GM12878 (cell line): ENCODE measurements at regions not wholly inside any gene's neighbourhood (a gene's known extent, or its start where the extent isn't known, plus 50 kb on each side); places are given as distances from the start of the nearest gene placed in this dataset.

Source experiments
- ATAC-seq: fragments of 200-7000 bp; cut with Tn5 transposase; 3 replicates; pipeline ENCODE4 v1.9.1; 2020; ENCODE audit warnings: mild to moderate bottlenecking, moderate library complexity
- BruUV-seq: library from RNA; stranded (reverse); fragments of 400-500 nt; replicated peaks from 2 replicates; lab custom pipeline; 2021; lab: Mats Ljungman, UMichigan
- CTCF ChIA-PET: fragments of 300-600 bp; sonication (Branson Sonifier 250); formaldehyde crosslinking; extraction: SDS; loops from one replicate; lab custom pipeline; 2021; ENCODE audit warnings: inconsistent platforms; lab: Yijun Ruan, JAX
- POLR2A ChIA-PET: fragments of 350-600 bp; formaldehyde crosslinking; extraction: SDS; loops from one replicate; lab custom pipeline; 2021; ENCODE audit warnings: inconsistent platforms; lab: Charles Lee
- RAD21 ChIA-PET: fragments of 300-600 bp; sonication (Branson Sonifier 250); formaldehyde crosslinking; loops from one replicate; lab custom pipeline; 2023; ENCODE audit warnings: antibody characterized with exemption; ENCODE audit not compliant: unreplicated experiment; lab: Charles Lee
- SMC1A ChIA-PET: fragments of 300-600 bp; sonication (Branson Sonifier 250); formaldehyde crosslinking; loops from one replicate; lab custom pipeline; 2023; ENCODE audit not compliant: unreplicated experiment, uncharacterized antibody; lab: Charles Lee
- DNase-seq: peaks from one replicate; pipeline ENCODE4 v3.0.0-alpha.2; 2011; ENCODE audit warnings: low read depth, low spot score
- FAIRE-seq: peaks from 3 replicates; lab custom pipeline; 2011; peaks lifted over from hg19 to GRCh38; lab: Jason Lieb, UNC
- H2AFZ ChIP-seq: 2 replicates; pipeline ENCODE4 v1.6.0; 2011; ENCODE audit warnings: low read depth, low read length, control low read depth; ENCODE audit not compliant: control insufficient read depth
- H3K27ac ChIP-seq: 2 replicates; pipeline ENCODE4 v1.5.1; 2011; ENCODE audit warnings: control low read depth; ENCODE audit not compliant: control insufficient read depth, insufficient read depth
- H3K27me3 ChIP-seq, 2 experiments: replicated peaks in 1 of 2; 2 replicates each; pipeline versions ENCODE4 v1.6.0 to v1.6.1; 2011; ENCODE audit warnings: low read length in 1 of 2; ENCODE audit not compliant: control insufficient read depth in 2 of 2, insufficient read depth in 2 of 2
- H3K36me3 ChIP-seq, 2 experiments: 2 replicates each; pipeline ENCODE4 v1.5.1; 2011; ENCODE audit warnings: low read length in 1 of 2; ENCODE audit not compliant: control insufficient read depth in 2 of 2, insufficient read depth in 2 of 2
- H3K4me1 ChIP-seq: 2 replicates; pipeline ENCODE4 v1.6.1; 2011; ENCODE audit warnings: mild to moderate bottlenecking, low read length, moderate library complexity, mixed read lengths; ENCODE audit not compliant: control insufficient read depth, insufficient read depth
- H3K4me2 ChIP-seq: 2 replicates; pipeline ENCODE4 v1.6.0; 2011; ENCODE audit warnings: control low read depth; ENCODE audit not compliant: control insufficient read depth, insufficient read depth
- H3K4me3 ChIP-seq: fragments of 200-600 bp; sonication (generic); 2 replicates; pipeline ENCODE4 v1.5.1; 2016
- H3K79me2 ChIP-seq: 2 replicates; pipeline ENCODE4 v1.6.0; 2011; ENCODE audit warnings: low read length; ENCODE audit not compliant: control insufficient read depth, insufficient read depth
- H3K9ac ChIP-seq: 2 replicates; pipeline ENCODE4 v1.8.0; 2011; ENCODE audit warnings: low read length, control low read depth, mixed read lengths; ENCODE audit not compliant: control insufficient read depth, insufficient read depth
- H3K9me3 ChIP-seq: replicated peaks from 3 replicates; pipeline ENCODE4 v1.5.1; 2011; ENCODE audit warnings: mild to moderate bottlenecking, low read length; ENCODE audit not compliant: control insufficient read depth, insufficient read depth
- H4K20me1 ChIP-seq: 2 replicates; pipeline ENCODE4 v1.6.0; 2011; ENCODE audit not compliant: control insufficient read depth, insufficient read depth
- MTA2 ChIP-seq: fragments of 450-650 bp; IDR thresholded peaks from 2 replicates; pipeline ENCODE4 v1.6.1; 2016; ENCODE audit warnings: low read depth, mild to moderate bottlenecking, moderate library complexity
- NBN ChIP-seq: fragments of 450-650 bp; IDR thresholded peaks from 2 replicates; pipeline ENCODE4 v1.6.1; 2016
- RAD51 ChIP-seq: fragments of 450-650 bp; IDR thresholded peaks from 2 replicates; pipeline ENCODE4 v1.6.1; 2016; ENCODE audit warnings: moderate library complexity, mild to moderate bottlenecking, inconsistent platforms
- WGBS: methylation state at CpG from one replicate; pipeline ENCODE4 v1.1.6; 2016; ENCODE audit warnings: low lambda C conversion rate; ENCODE audit not compliant: insufficient replicate concordance, insufficient coverage; ENCODE audit errors: missing lambda C conversion rate; 5-methylcytosine and 5-hydroxymethylcytosine counted together
- in situ Hi-C: fragments of 300-500 bp; cut with MboI; formaldehyde crosslinking; loops from 9 replicates; pipeline ENCODE4 v1.14.3; 2018; ENCODE audit warnings: mixed read lengths
- intact Hi-C: fragments of 100-400 bp; cut with micrococcal nuclease; formaldehyde crosslinking; loops from one replicate; pipeline ENCODE4 v1.14.2; 2022; ENCODE audit not compliant: unreplicated experiment
- TF ChIP-seq, protein P1 (sequence below): fragments of 450-650 bp; formaldehyde crosslinking; IDR thresholded peaks from 2 replicates; pipeline ENCODE4 v1.4.0; 2020; ENCODE audit warnings: mild to moderate bottlenecking, moderate library complexity
- TF ChIP-seq, protein P2 (sequence below): IDR thresholded peaks from 2 replicates; pipeline ENCODE4 v1.6.1; 2012; ENCODE audit warnings: mild to moderate bottlenecking, low read depth, low read length
- TF ChIP-seq, protein P3 (sequence below): fragments of 450-650 bp; IDR thresholded peaks from 2 replicates; pipeline ENCODE4 v1.6.1; 2017; ENCODE audit warnings: mild to moderate bottlenecking, low read depth, inconsistent platforms; ENCODE audit not compliant: poor library complexity, severe bottlenecking

DNA sequence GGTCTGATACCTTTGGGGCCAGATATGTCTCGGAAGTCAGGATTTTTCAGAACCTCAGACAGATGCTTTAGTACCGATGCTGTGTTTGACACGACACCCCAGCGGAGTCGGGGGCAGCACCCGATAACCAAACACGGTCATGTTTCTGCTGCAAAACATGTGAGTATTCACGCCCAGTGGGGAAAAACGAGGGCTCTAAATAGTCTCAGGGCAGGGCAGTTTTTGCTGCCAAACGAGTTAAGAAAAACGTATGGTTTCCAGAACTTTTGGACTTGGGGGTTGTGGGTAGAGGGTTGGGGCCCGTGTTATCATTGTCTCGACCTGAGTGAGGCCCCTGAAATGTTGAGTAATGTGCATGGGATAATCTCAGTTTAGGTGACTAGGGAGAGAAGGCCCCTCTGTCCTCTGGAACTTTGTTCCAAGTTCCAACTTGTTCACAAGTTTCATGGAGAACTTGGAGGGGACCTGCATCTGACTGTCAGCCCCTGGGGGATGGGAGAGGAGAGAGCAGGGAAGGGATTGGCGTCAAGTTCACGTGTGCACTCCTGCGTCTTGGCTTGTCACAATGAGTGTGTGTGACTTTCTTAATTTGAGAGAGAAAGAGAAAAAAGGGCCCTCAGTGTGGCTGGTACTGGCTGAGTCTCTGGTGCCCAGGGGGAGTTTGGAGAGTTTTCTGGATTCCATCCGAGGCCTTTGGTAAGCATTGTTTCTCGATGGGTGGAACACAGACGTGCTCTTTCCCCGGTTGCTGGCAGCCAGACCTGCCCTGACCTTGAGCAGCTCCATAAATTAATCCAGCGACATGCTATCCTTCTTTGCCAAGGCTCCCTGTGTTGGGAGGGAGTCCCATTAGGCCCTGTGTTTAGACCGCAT lies 83.9 kb upstream of the CIBAR2 start:
- Histone ChIP-seq H3K36me3 (no peaks in the 10 kb centered on the region), H3K79me2 (no peaks in the 10 kb centered on the region), H3K9ac (no peak overlapping the region), H3K27me3 (no peaks in the 10 kb centered on the region), H2AFZ (no peak overlapping the region), H4K20me1 (no peaks in the 10 kb centered on the region), H3K27ac (no peak overlapping the region), H3K4me3 (no peak overlapping the region), H3K4me2 (no peak overlapping the region), H3K9me3 (no peaks in the 10 kb centered on the region), H3K4me1 (no peaks in the 10 kb centered on the region)
- FAIRE-seq (no peak), ATAC-seq (no peak), DNase-seq (no peak)
- ChIA-PET CTCF (no interaction called here), SMC1A (no interaction called here), POLR2A (no interaction called here), RAD21 (no interaction called here)
- BruUV-seq: no TSS peak
- WGBS: 51% methylated on average over 22 of the region's 22 CpGs
- TF ChIP-seq NBN: no peak
- TF ChIP-seq RAD51: no peak
- in situ Hi-C loops: no loop called here
- intact Hi-C loops: no loop called here

- ATAC-seq: no peak
- TF ChIP-seq RAD51 (no peak), MTA2 (no peak)
- TF ChIP-seq, protein P1, sequence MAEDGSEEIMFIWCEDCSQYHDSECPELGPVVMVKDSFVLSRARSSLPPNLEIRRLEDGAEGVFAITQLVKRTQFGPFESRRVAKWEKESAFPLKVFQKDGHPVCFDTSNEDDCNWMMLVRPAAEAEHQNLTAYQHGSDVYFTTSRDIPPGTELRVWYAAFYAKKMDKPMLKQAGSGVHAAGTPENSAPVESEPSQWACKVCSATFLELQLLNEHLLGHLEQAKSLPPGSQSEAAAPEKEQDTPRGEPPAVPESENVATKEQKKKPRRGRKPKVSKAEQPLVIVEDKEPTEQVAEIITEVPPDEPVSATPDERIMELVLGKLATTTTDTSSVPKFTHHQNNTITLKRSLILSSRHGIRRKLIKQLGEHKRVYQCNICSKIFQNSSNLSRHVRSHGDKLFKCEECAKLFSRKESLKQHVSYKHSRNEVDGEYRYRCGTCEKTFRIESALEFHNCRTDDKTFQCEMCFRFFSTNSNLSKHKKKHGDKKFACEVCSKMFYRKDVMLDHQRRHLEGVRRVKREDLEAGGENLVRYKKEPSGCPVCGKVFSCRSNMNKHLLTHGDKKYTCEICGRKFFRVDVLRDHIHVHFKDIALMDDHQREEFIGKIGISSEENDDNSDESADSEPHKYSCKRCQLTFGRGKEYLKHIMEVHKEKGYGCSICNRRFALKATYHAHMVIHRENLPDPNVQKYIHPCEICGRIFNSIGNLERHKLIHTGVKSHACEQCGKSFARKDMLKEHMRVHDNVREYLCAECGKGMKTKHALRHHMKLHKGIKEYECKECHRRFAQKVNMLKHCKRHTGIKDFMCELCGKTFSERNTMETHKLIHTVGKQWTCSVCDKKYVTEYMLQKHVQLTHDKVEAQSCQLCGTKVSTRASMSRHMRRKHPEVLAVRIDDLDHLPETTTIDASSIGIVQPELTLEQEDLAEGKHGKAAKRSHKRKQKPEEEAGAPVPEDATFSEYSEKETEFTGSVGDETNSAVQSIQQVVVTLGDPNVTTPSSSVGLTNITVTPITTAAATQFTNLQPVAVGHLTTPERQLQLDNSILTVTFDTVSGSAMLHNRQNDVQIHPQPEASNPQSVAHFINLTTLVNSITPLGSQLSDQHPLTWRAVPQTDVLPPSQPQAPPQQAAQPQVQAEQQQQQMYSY (CRISPR knock-in tag): no peak
- TF ChIP-seq, protein P2, sequence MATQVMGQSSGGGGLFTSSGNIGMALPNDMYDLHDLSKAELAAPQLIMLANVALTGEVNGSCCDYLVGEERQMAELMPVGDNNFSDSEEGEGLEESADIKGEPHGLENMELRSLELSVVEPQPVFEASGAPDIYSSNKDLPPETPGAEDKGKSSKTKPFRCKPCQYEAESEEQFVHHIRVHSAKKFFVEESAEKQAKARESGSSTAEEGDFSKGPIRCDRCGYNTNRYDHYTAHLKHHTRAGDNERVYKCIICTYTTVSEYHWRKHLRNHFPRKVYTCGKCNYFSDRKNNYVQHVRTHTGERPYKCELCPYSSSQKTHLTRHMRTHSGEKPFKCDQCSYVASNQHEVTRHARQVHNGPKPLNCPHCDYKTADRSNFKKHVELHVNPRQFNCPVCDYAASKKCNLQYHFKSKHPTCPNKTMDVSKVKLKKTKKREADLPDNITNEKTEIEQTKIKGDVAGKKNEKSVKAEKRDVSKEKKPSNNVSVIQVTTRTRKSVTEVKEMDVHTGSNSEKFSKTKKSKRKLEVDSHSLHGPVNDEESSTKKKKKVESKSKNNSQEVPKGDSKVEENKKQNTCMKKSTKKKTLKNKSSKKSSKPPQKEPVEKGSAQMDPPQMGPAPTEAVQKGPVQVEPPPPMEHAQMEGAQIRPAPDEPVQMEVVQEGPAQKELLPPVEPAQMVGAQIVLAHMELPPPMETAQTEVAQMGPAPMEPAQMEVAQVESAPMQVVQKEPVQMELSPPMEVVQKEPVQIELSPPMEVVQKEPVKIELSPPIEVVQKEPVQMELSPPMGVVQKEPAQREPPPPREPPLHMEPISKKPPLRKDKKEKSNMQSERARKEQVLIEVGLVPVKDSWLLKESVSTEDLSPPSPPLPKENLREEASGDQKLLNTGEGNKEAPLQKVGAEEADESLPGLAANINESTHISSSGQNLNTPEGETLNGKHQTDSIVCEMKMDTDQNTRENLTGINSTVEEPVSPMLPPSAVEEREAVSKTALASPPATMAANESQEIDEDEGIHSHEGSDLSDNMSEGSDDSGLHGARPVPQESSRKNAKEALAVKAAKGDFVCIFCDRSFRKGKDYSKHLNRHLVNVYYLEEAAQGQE: no peak
- TF ChIP-seq, protein P3, sequence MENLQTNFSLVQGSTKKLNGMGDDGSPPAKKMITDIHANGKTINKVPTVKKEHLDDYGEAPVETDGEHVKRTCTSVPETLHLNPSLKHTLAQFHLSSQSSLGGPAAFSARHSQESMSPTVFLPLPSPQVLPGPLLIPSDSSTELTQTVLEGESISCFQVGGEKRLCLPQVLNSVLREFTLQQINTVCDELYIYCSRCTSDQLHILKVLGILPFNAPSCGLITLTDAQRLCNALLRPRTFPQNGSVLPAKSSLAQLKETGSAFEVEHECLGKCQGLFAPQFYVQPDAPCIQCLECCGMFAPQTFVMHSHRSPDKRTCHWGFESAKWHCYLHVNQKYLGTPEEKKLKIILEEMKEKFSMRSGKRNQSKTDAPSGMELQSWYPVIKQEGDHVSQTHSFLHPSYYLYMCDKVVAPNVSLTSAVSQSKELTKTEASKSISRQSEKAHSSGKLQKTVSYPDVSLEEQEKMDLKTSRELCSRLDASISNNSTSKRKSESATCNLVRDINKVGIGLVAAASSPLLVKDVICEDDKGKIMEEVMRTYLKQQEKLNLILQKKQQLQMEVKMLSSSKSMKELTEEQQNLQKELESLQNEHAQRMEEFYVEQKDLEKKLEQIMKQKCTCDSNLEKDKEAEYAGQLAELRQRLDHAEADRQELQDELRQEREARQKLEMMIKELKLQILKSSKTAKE: no peak
These were observed 84.7 kb upstream of the CIBAR2 start for GRCh38 chr16:85196976-85197375.

More at GRCh38 chr16:85196976-85197375, 84.7 kb upstream of the CIBAR2 start:
- Histone ChIP-seq H2AFZ (no peak overlapping the region), H3K79me2 (no peaks in the 10 kb centered on the region), H3K4me3 (no peak overlapping the region), H3K36me3 (no peaks in the 10 kb centered on the region), H4K20me1 (no peaks in the 10 kb centered on the region), H3K9me3 (no peaks in the 10 kb centered on the region), H3K27me3 (no peaks in the 10 kb centered on the region), H3K9ac (no peak overlapping the region), H3K4me1 (no peaks in the 10 kb centered on the region; the same call in 1 of the 2 replicates), H3K27ac (no peak overlapping the region), H3K4me2 (no peak overlapping the region)
- no TSS peak for BruUV-seq
- ChIA-PET SMC1A (no interaction called here), POLR2A (no interaction called here), RAD21 (no interaction called here), CTCF (no interaction called here)
- WGBS: 47% methylated on average over 13 of the region's 13 CpGs
- DNase-seq (no peak), FAIRE-seq (no peak)
- in situ Hi-C loops (no loop called here), intact Hi-C loops (no loop called here)
